ENCODE measurements at regions not wholly inside any gene's neighbourhood (a gene's known extent, or its start where the extent isn't known, plus 50 kb on each side); places are given as distances from the start of the nearest gene placed in this dataset.

GRCh38 chr1:164991763-164992314 lies 364.7 kb downstream of the LMX1A start:
- Histone ChIP-seq H3K27ac (ENCODE audit: low read depth, low read length) (no peak overlapping the region), H3K9ac (ENCODE audit: low read length) (no peak overlapping the region), H3K4me3 (ENCODE audit: insufficient read depth, low read depth, low read length) (no peak overlapping the region), H3K79me2 (ENCODE audit: insufficient read depth, low read length) (no peaks in the 10 kb centered on the region), H3K4me1 (ENCODE audit: insufficient read depth, low read length) (no peaks in the 10 kb centered on the region), H4K20me1 (ENCODE audit: insufficient read depth, low read length) (no peaks in the 10 kb centered on the region), H2AFZ (ENCODE audit: low read depth, low read length) (no peak overlapping the region), H3K9me3 (ENCODE audit: insufficient read depth, low read depth, low read length) (no peaks in the 10 kb centered on the region), H3K36me3 (ENCODE audit: insufficient read depth, low read length) (no peaks in the 10 kb centered on the region), H3K27me3 (ENCODE audit: insufficient read depth, low read length) (no peaks in the 10 kb centered on the region), H3K4me2 (ENCODE audit: low read length) (no peak overlapping the region)
- no peak for DNase-seq (ENCODE audit: low read depth)
- no peak for FAIRE-seq
- no peaks in the 10 kb centered on the region for H3K4me1 Mint-ChIP-seq (ENCODE audit: low read depth, unreplicated experiment)
- H3K27me3 Mint-ChIP-seq (ENCODE audit: low read depth, unreplicated experiment) = peaks cover 11% of the 10 kb centered on the region
- H3K36me3 Mint-ChIP-seq (ENCODE audit: low read depth, unreplicated experiment) = no peaks in the 10 kb centered on the region
- no peaks in the 10 kb centered on the region for H3K9me3 Mint-ChIP-seq (ENCODE audit: unreplicated experiment)
- no peak overlapping the region for H3K4me3 Mint-ChIP-seq (ENCODE audit: unreplicated experiment)
- TF ChIP-seq EZH2 (IDR thresholded peaks at IDR 0.05; ENCODE audit: insufficient read depth, low read length) = no peak
- TF ChIP-seq, protein P1, sequence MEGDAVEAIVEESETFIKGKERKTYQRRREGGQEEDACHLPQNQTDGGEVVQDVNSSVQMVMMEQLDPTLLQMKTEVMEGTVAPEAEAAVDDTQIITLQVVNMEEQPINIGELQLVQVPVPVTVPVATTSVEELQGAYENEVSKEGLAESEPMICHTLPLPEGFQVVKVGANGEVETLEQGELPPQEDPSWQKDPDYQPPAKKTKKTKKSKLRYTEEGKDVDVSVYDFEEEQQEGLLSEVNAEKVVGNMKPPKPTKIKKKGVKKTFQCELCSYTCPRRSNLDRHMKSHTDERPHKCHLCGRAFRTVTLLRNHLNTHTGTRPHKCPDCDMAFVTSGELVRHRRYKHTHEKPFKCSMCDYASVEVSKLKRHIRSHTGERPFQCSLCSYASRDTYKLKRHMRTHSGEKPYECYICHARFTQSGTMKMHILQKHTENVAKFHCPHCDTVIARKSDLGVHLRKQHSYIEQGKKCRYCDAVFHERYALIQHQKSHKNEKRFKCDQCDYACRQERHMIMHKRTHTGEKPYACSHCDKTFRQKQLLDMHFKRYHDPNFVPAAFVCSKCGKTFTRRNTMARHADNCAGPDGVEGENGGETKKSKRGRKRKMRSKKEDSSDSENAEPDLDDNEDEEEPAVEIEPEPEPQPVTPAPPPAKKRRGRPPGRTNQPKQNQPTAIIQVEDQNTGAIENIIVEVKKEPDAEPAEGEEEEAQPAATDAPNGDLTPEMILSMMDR (IDR thresholded peaks at IDR 0.05; ENCODE audit: insufficient read depth, low read depth, low read length) = no peak
- H3K27ac Mint-ChIP-seq (ENCODE audit: unreplicated experiment) = no peak overlapping the region

DNA sequence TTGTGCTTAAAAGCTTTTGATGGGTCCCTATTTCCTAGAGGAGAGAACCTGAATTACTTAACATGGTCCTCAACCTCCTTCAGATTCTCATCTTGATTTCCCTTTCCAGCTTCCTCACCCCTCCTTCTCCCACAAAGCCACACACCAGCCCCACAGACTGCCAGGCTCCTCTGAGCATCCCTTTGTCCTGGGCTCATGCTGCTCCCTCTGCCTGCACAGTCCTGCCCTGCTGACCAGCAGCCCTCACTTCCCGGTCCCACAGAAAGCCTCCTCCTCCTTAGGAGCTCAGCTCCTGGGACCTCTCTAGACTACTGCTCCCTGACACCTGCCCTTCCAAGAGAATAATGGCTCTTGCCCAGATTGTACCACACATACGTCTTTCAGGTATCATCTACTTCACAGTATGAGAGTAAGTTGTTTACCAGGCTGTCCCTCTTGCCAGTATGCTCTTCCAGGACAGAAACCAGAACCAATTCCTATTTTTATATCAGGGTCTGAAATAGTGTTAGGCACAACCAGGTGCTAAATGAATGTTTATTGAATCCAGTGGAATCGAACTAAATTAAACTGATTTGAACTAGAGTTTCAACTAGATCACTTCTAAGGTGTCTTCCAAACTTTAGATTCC lies 373.4 kb downstream of the LMX1A start:
- H3K36me3 Mint-ChIP-seq (ENCODE audit: low read depth, unreplicated experiment) = no peaks in the 10 kb centered on the region
- peaks cover 12% of the 10 kb centered on the region for H3K27me3 Mint-ChIP-seq (ENCODE audit: low read depth, unreplicated experiment)
- no peaks in the 10 kb centered on the region for H3K27me3 ChIP-seq (ENCODE audit: insufficient read depth, low read length)
- no peak overlapping the region for H3K27ac Mint-ChIP-seq (ENCODE audit: unreplicated experiment)
- H3K4me1 ChIP-seq (ENCODE audit: insufficient read depth, low read length) = no peaks in the 10 kb centered on the region
- TF ChIP-seq EZH2 (IDR thresholded peaks at IDR 0.05; ENCODE audit: insufficient read depth, low read length) = no peak
- TF ChIP-seq, protein P1 (IDR thresholded peaks at IDR 0.05; ENCODE audit: insufficient read depth, low read depth, low read length) = no peak
- H3K36me3 ChIP-seq (ENCODE audit: insufficient read depth, low read length) = no peaks in the 10 kb centered on the region
- no peak overlapping the region for H3K4me3 ChIP-seq (ENCODE audit: insufficient read depth, low read depth, low read length)
- DNase-seq (ENCODE audit: low read depth) (no peak), FAIRE-seq (no peak)
- no peak overlapping the region for H3K4me3 Mint-ChIP-seq (ENCODE audit: unreplicated experiment)
- no peak overlapping the region for H2AFZ ChIP-seq (ENCODE audit: low read depth, low read length)
- no peaks in the 10 kb centered on the region for H3K79me2 ChIP-seq (ENCODE audit: insufficient read depth, low read length)
- H3K27ac ChIP-seq (ENCODE audit: low read depth, low read length) = no peak overlapping the region
- peaks cover 5% of the 10 kb centered on the region for H3K4me1 Mint-ChIP-seq (ENCODE audit: low read depth, unreplicated experiment)
- H3K4me2 ChIP-seq (ENCODE audit: low read length) = no peak overlapping the region
- H3K9me3 ChIP-seq (ENCODE audit: insufficient read depth, low read depth, low read length) = no peaks in the 10 kb centered on the region
- H3K9ac ChIP-seq (ENCODE audit: low read length) = no peak overlapping the region
- no peaks in the 10 kb centered on the region for H3K9me3 Mint-ChIP-seq (ENCODE audit: unreplicated experiment)
- no peaks in the 10 kb centered on the region for H4K20me1 ChIP-seq (ENCODE audit: insufficient read depth, low read length)

DNA sequence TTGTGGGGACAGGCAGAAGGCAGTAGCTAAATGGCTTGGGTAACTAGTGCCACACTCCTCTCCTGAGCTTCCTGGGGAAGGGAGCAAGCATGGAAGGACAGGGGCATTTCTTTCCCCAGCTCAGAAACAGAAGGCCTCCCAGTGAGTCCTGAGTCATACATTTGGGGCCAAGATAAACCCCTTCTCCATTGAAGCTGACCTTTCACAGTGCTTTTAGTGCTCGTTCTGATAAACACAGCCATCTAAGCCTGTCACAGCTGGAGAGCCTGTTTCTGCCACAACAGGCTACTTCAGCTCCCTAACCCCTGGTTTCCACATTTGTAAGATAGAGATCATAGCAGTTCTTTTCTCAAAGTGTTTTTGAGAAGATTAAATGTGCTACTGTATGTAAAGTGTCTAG lies 374.0 kb downstream of the LMX1A start:
- Mint-ChIP-seq H3K9me3 (ENCODE audit: unreplicated experiment) (no peaks in the 10 kb centered on the region), H3K27me3 (ENCODE audit: low read depth, unreplicated experiment) (peaks cover 12% of the 10 kb centered on the region)

More for the DNA sequence above, 374.0 kb downstream of the LMX1A start:
- Mint-ChIP-seq H3K4me1 (ENCODE audit: low read depth, unreplicated experiment) (peaks cover 5% of the 10 kb centered on the region), H3K36me3 (ENCODE audit: low read depth, unreplicated experiment) (no peaks in the 10 kb centered on the region), H3K4me3 (ENCODE audit: unreplicated experiment) (no peak overlapping the region), H3K27ac (ENCODE audit: unreplicated experiment) (no peak overlapping the region)
- no peaks in the 10 kb centered on the region for H4K20me1 ChIP-seq (ENCODE audit: insufficient read depth, low read length)
- DNase-seq (ENCODE audit: low read depth) (no peak), FAIRE-seq (no peak)
- no peak overlapping the region for H3K4me3 ChIP-seq (ENCODE audit: insufficient read depth, low read depth, low read length)
- no peaks in the 10 kb centered on the region for H3K9me3 ChIP-seq (ENCODE audit: insufficient read depth, low read depth, low read length)
- H2AFZ ChIP-seq (ENCODE audit: low read depth, low read length) = no peak overlapping the region
- H3K4me1 ChIP-seq (ENCODE audit: insufficient read depth, low read length) = no peaks in the 10 kb centered on the region
- no peaks in the 10 kb centered on the region for H3K79me2 ChIP-seq (ENCODE audit: insufficient read depth, low read length)
- TF ChIP-seq, protein P1 (IDR thresholded peaks at IDR 0.05; ENCODE audit: insufficient read depth, low read depth, low read length) = no peak
- no peak for TF ChIP-seq EZH2 (IDR thresholded peaks at IDR 0.05; ENCODE audit: insufficient read depth, low read length)
- no peaks in the 10 kb centered on the region for H3K27me3 ChIP-seq (ENCODE audit: insufficient read depth, low read length)
- H3K36me3 ChIP-seq (ENCODE audit: insufficient read depth, low read length) = no peaks in the 10 kb centered on the region
- H3K27ac ChIP-seq (ENCODE audit: low read depth, low read length) = no peak overlapping the region
- H3K9ac ChIP-seq (ENCODE audit: low read length) = no peak overlapping the region
- H3K4me2 ChIP-seq (ENCODE audit: low read length) = no peak overlapping the region
